ENCODE measurements at regions not wholly inside any gene's neighbourhood (a gene's known extent, or its start where the extent isn't known, plus 50 kb on each side); places are given as distances from the start of the nearest gene placed in this dataset.

DNA sequence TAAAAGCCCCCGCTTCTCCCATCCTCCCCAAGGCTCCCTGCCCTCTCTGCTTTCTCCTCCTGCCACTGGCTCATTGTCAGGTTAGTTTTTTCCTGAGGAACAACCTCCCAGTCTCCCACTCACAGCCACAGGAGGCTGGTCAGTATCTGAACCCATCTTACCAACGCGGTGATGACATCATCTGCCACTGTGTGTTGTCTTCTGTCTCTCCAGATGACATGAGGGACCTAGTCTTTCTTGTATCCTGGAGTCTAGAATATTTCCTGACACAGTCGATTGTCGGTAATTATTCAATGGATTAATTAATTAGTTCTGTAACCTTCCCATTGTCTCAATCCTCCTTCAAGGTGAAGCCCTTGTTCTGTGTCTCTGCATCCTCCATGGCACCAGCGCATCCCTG is 290.2 kb downstream of the GALR1 start:
- TF ChIP-seq CTCF (IDR thresholded peaks at IDR 0.05; ENCODE audit: insufficient read depth, low read length): no peak
- no peak overlapping the region for H3K4me3 ChIP-seq (ENCODE audit: low read depth, low read length)
- DNase-seq (ENCODE audit: low read depth): no peak

DNA sequence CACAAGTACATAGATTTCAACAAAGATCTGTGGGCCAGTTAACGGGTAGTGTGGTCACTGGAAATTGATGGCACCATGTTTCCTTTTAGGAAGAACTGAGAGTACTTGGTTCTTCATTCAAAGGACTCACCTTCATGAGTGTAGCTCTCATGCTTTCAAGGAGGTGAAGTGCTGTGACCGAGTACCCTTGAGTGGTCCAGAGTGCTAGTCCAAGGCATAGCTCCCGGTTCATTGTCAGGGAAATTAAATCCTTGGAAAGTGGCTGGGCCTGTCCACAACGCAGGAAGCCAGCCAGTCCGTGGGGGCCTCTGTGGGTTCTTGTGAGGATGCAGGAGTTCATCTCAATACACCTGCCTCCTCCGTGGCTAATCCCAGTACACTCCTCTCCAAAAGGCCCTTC is 295.1 kb downstream of the GALR1 start:
- TF ChIP-seq CTCF (IDR thresholded peaks at IDR 0.05; ENCODE audit: insufficient read depth, low read length): no peak
- no peak overlapping the region for H3K4me3 ChIP-seq (ENCODE audit: low read depth, low read length)
- no peak for DNase-seq (ENCODE audit: low read depth)

DNA sequence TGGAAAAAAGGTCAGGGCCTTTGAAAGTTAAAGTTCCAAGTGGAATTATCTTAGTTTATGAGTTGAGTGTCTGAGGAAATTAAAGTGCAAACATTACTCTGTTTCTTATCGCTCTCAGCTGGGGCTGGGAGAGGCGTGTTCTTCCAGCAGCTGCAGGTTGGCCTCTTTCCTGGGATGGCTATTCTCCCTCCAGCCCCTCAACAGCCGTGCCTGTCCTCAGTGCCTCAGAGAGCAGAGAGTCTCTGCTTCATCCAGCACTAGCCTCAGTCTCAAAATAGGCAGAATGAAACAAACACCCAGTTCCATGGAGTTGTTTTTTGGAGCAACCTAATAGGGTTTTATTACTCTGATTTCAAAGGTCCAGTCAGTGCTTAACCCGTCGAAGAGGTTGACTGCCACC is 298.1 kb downstream of the GALR1 start:
- H3K4me3 ChIP-seq (ENCODE audit: low read depth, low read length): no peak overlapping the region
- TF ChIP-seq CTCF (IDR thresholded peaks at IDR 0.05; ENCODE audit: insufficient read depth, low read length): no peak
- DNase-seq (ENCODE audit: low read depth): no peak

GRCh38 chr18:77548790-77549420 is 299.3 kb downstream of the GALR1 start:
- no peak for TF ChIP-seq CTCF (IDR thresholded peaks at IDR 0.05; ENCODE audit: insufficient read depth, low read length)
- no peak for DNase-seq (ENCODE audit: low read depth)
- H3K4me3 ChIP-seq (ENCODE audit: low read depth, low read length): no peak overlapping the region

DNA sequence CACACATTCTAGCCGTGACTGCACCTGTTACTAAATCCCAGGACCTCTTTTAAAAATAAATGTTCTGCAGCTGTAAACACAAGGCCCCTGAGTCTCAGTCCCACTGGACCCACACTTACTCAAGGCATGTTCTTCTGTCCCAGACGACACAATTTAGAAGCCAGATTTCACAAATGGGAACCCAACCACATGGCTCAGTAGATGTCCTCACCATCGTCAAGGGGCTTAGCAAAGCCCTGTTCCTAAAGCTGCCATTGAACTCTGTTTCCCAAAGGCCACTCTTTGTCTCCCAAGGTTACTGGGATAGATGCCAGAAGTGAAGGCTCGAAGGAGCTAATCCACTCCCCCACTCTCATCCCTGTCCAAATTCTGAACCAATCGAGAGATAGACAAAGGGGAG is 301.0 kb downstream of the GALR1 start:
- no peak overlapping the region for H3K4me3 ChIP-seq (ENCODE audit: low read depth, low read length)
- no peak for DNase-seq (ENCODE audit: low read depth)
- TF ChIP-seq CTCF (IDR thresholded peaks at IDR 0.05; ENCODE audit: insufficient read depth, low read length): no peak

GRCh38 chr18:77551055-77551454 is 301.4 kb downstream of the GALR1 start:
- TF ChIP-seq CTCF (IDR thresholded peaks at IDR 0.05; ENCODE audit: insufficient read depth, low read length): no peak
- H3K4me3 ChIP-seq (ENCODE audit: low read depth, low read length): no peak overlapping the region
- no peak for DNase-seq (ENCODE audit: low read depth)

GRCh38 chr18:77552945-77553344 is 303.3 kb downstream of the GALR1 start:
- no peak for TF ChIP-seq CTCF (IDR thresholded peaks at IDR 0.05; ENCODE audit: insufficient read depth, low read length)

More at GRCh38 chr18:77552945-77553344, 303.3 kb downstream of the GALR1 start:
- no peak for DNase-seq (ENCODE audit: low read depth)
- H3K4me3 ChIP-seq (ENCODE audit: low read depth, low read length): no peak overlapping the region

All from fibroblast of the aortic adventitia (primary cell).